HEK293T (cell line): ENCODE measurements at regions not wholly inside any gene's neighbourhood (a gene's known extent, or its start where the extent isn't known, plus 50 kb on each side); places are given as distances from the start of the nearest gene placed in this dataset.

ENCODE experiments used
- BHLHE40 ChIP-seq: fragments of 450-650 bp; IDR thresholded peaks from 2 replicates; pipeline ENCODE4 v1.6.1; 2016; ENCODE audit warnings: mild to moderate bottlenecking, moderate library complexity, borderline replicate concordance
- FOXM1 ChIP-seq: fragments of 450-650 bp; IDR thresholded peaks from 2 replicates; pipeline ENCODE4 v1.6.1; 2017; ENCODE audit warnings: mild to moderate bottlenecking, borderline replicate concordance
- HDGF ChIP-seq: fragments of 450-650 bp; IDR thresholded peaks from 2 replicates; pipeline ENCODE4 v1.6.1; 2017; ENCODE audit warnings: antibody characterized with exemption, borderline replicate concordance

DNA sequence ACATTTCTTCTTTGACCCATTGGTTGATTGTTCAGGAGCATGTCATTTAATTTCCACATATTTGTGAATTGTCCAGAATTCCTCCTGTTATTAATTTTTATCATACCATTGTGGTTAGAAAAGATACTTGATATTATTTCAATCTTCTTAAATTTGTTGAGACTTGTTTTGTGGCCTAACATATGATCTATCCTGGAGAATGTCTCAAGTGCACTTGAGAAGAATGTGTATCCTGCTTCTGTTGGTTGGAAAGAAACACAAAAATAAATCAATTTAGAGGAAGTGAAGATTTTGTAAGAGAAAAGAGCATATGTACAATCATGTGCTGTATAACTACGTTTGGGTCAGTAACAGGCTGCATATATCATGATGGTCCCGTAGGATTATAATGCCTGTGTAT, 118.6 kb upstream of the CDC42EP3 start:
- TF ChIP-seq BHLHE40 (no peak), FOXM1 (no peak), HDGF (no peak)
